ENCODE measurements at regions not wholly inside any gene's neighbourhood (a gene's known extent, or its start where the extent isn't known, plus 50 kb on each side); places are given as distances from the start of the nearest gene placed in this dataset.

- no peak for TF ChIP-seq CTCF (IDR thresholded peaks at IDR 0.05)
- TF ChIP-seq EP300 (IDR thresholded peaks at IDR 0.05) = no peak
Observed at GRCh38 chr14:62098357-62098756, 336.1 kb downstream of the SNAPC1 start.
